GM11168 (cell line): ENCODE measurements at regions not wholly inside any gene's neighbourhood (a gene's known extent, or its start where the extent isn't known, plus 50 kb on each side); places are given as distances from the start of the nearest gene placed in this dataset.

Experiments used
- in situ Hi-C: fragments of 300-500 bp; cut with MboI; formaldehyde crosslinking; loops from one replicate; pipeline ENCODE4 v1.12.0; 2022; ENCODE audit warnings: low sequenced_read_pairs; ENCODE audit not compliant: unreplicated experiment

- in situ Hi-C loops, result no loop called here
Observed at GRCh38 chr15:47496343-47497185, 220.7 kb upstream of the SEMA6D start.

- in situ Hi-C loops, result no loop called here
Observed at GRCh38 chr15:47500842-47501241, 216.5 kb upstream of the SEMA6D start.

- in situ Hi-C loops, result no loop called here
Observed at GRCh38 chr15:47502041-47502440, 215.3 kb upstream of the SEMA6D start.

- in situ Hi-C loops, result no loop called here
Observed at GRCh38 chr15:47503876-47504275, 213.4 kb upstream of the SEMA6D start.

GRCh38 chr15:47504624-47505256, 212.6 kb upstream of the SEMA6D start:
- in situ Hi-C loops, result no loop called here

GRCh38 chr15:47505712-47506328, 211.5 kb upstream of the SEMA6D start:
- in situ Hi-C loops, result no loop called here

- in situ Hi-C loops, result no loop called here
Observed at GRCh38 chr15:47506329-47507100, 210.8 kb upstream of the SEMA6D start.

GRCh38 chr15:47507221-47507985, 209.9 kb upstream of the SEMA6D start:
- in situ Hi-C loops, result no loop called here

GRCh38 chr15:47511261-47511660, 206.0 kb upstream of the SEMA6D start:
- in situ Hi-C loops, result no loop called here

- in situ Hi-C loops, result no loop called here
Observed at GRCh38 chr15:47513471-47513870, 203.8 kb upstream of the SEMA6D start.

GRCh38 chr15:47514200-47514652, 203.1 kb upstream of the SEMA6D start:
- in situ Hi-C loops, result no loop called here

GRCh38 chr15:47516558-47516957, 200.7 kb upstream of the SEMA6D start:
- in situ Hi-C loops, result no loop called here

- in situ Hi-C loops, result no loop called here
Observed at GRCh38 chr15:47516972-47517371, 200.3 kb upstream of the SEMA6D start.

- in situ Hi-C loops, result no loop called here
Observed at GRCh38 chr15:47517737-47518136, 199.6 kb upstream of the SEMA6D start.

- in situ Hi-C loops, result no loop called here
Observed at GRCh38 chr15:47523681-47524475, 193.4 kb upstream of the SEMA6D start.

- in situ Hi-C loops, result no loop called here
Observed at GRCh38 chr15:47529241-47529640, 188.1 kb upstream of the SEMA6D start.

- in situ Hi-C loops, result no loop called here
Observed at GRCh38 chr15:47534673-47535072, 182.6 kb upstream of the SEMA6D start.

- in situ Hi-C loops, result no loop called here
Observed at GRCh38 chr15:47541562-47541961, 175.7 kb upstream of the SEMA6D start.
